A673 (cell line): ENCODE measurements at regions not wholly inside any gene's neighbourhood (a gene's known extent, or its start where the extent isn't known, plus 50 kb on each side); places are given as distances from the start of the nearest gene placed in this dataset.

Experiments used
- BruUV-seq: library from RNA; stranded (reverse); fragments of 400-500 nt; replicated peaks from 2 replicates; lab custom pipeline; 2021; lab: Mats Ljungman, UMichigan
- CTCF ChIA-PET: fragments of 300-600 bp; sonication (Branson Sonifier 250); formaldehyde crosslinking; loops from one replicate; lab custom pipeline; 2022; ENCODE audit warnings: antibody characterized with exemption; lab: Charles Lee
- POLR2A ChIA-PET: fragments of 300-600 bp; sonication (Branson Sonifier 250); formaldehyde crosslinking; loops from one replicate; lab custom pipeline; 2022; ENCODE audit warnings: antibody characterized with exemption; ENCODE audit not compliant: low non-redundant PET; lab: Charles Lee
- DNase-seq: peaks from one replicate; pipeline ENCODE4 v3.0.0-alpha.2; 2015; ENCODE audit warnings: low spot score
- H3K27ac ChIP-seq: fragments of 200-600 bp; sonication (generic); 2 replicates; pipeline ENCODE4 v1.5.1; 2016; ENCODE audit warnings: mixed run types, low read depth, mild to moderate bottlenecking, mixed read lengths, antibody characterized with exemption, low read length; ENCODE audit not compliant: poor library complexity, severe bottlenecking
- H3K27me3 ChIP-seq: fragments of 200-600 bp; sonication (generic); replicated peaks from 2 replicates; pipeline ENCODE4 v1.6.1; 2017; ENCODE audit warnings: mixed run types, low read depth, mild to moderate bottlenecking, mixed read lengths, antibody characterized with exemption, low read length; ENCODE audit not compliant: insufficient read depth, poor library complexity
- H3K36me3 ChIP-seq: fragments of 200-600 bp; sonication (generic); 2 replicates; pipeline ENCODE4 v1.6.1; 2016; ENCODE audit warnings: mixed run types, mild to moderate bottlenecking, mixed read lengths, antibody characterized with exemption, low read length; ENCODE audit not compliant: insufficient read depth, poor library complexity, severe bottlenecking
- H3K4me1 ChIP-seq: fragments of 200-600 bp; sonication (generic); 2 replicates; pipeline ENCODE4 v1.6.1; 2017; ENCODE audit warnings: mixed run types, mild to moderate bottlenecking, mixed read lengths, antibody characterized with exemption, low read length; ENCODE audit not compliant: insufficient read depth, poor library complexity, severe bottlenecking
- H3K4me3 ChIP-seq: fragments of 200-600 bp; sonication (generic); 2 replicates; pipeline ENCODE4 v1.5.1; 2016; ENCODE audit warnings: low read depth, mixed run types, mild to moderate bottlenecking, mixed read lengths, low read length; ENCODE audit not compliant: poor library complexity, severe bottlenecking
- H3K9me3 ChIP-seq: fragments of 200-600 bp; sonication (generic); 2 replicates; pipeline ENCODE4 v1.6.1; 2016; ENCODE audit warnings: mixed run types, low read depth, mild to moderate bottlenecking, mixed read lengths, antibody characterized with exemption, low read length; ENCODE audit not compliant: poor library complexity, severe bottlenecking
- CTCF ChIP-seq: fragments of 300-800, 200-600 bp; sonication (generic); conservative IDR thresholded peaks from 2 replicates; pipeline ENCODE4 v1.5.1; 2017; ENCODE audit warnings: low read depth, mild to moderate bottlenecking, antibody characterized with exemption, low read length, moderate library complexity, mixed read lengths
- EZH2 ChIP-seq: fragments of 200-600 bp; sonication (generic); IDR thresholded peaks from 2 replicates; pipeline ENCODE4 v1.6.1; 2017; ENCODE audit warnings: borderline replicate concordance, low read depth, mild to moderate bottlenecking, mixed read lengths, antibody characterized with exemption, low read length; ENCODE audit not compliant: poor library complexity, severe bottlenecking
- intact Hi-C: fragments of 100-400 bp; cut with micrococcal nuclease; formaldehyde crosslinking; loops from one replicate; pipeline ENCODE4 v1.10.0; 2022; ENCODE audit not compliant: unreplicated experiment

DNA sequence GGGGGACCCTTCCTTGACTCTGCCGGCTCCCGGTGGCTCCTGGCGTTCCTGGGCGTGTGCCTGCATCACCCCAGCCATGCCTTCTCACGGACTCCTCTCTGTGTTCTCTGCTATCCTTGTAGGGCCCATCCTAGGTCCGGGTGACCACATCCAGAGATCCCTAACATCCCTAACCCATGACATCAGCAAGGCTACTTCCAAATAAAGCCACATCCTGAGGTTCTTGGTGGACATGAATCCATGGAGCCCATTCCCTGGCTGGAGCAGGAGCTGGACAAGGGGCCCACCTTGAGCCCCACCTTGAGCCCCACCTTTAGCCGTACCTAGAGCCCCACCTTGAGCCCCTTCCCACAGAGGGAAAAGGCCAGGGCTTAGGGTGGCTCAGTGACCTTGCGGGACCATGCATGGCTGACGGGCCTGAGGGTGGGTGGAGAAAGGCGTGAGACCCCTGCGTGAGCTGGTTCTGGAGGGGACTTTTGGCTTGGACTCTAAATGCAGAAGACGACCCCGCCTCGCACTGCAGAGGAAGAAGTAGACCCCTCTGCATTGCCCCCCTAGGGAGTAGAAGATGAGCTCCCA lies 58.5 kb upstream of the INPP5A start:
- H3K27me3 ChIP-seq: no peaks in the 10 kb centered on the region
- CTCF ChIA-PET: no interaction called here
- no peak for TF ChIP-seq CTCF
- TF ChIP-seq EZH2: no peak
- H3K27ac ChIP-seq: no peak overlapping the region
- POLR2A ChIA-PET: no interaction called here
- intact Hi-C loops: no loop called here
- no peak overlapping the region for H3K4me3 ChIP-seq
- peaks cover 7% of the 10 kb centered on the region for H3K4me1 ChIP-seq
- H3K36me3 ChIP-seq: no peaks in the 10 kb centered on the region
- no TSS peak for BruUV-seq
- no peaks in the 10 kb centered on the region for H3K9me3 ChIP-seq
- no peak for DNase-seq

DNA sequence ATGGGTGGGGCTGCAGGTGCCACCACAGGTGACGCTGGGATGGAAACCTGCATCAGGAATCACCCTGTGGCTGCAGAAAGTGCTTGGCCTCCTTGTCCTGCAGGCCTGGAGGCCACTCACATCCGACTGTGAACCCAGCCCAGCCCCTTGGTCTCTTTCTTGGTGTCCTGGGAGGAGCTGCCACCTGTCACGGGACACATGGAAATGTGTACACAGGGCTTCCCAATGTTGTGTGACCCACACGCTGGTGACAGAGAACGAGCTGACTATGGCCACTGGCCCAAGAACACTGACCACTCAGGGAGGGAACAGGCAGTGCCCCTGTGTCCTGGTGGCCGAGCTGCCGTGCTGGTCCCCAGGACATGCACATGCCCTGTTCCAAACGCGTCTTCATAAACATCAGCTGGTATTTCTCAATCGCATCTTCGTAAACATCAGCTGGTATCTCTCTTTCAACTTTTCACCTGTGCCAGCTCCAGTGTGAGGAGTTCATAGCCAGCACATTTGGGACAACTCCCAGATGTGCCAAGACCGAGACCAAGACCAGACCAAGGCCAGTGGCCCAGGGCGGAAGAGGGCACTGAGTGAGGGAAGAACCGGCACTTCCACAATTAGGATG lies 57.9 kb upstream of the INPP5A start:
- intact Hi-C loops: no loop called here
- peaks cover 7% of the 10 kb centered on the region for H3K4me1 ChIP-seq
- CTCF ChIA-PET: no interaction called here
- BruUV-seq: no TSS peak
- H3K27ac ChIP-seq: no peak overlapping the region
- H3K36me3 ChIP-seq: no peaks in the 10 kb centered on the region
- H3K27me3 ChIP-seq: no peaks in the 10 kb centered on the region
- TF ChIP-seq EZH2: no peak
- no peak for TF ChIP-seq CTCF
- POLR2A ChIA-PET: no interaction called here
- no peak overlapping the region for H3K4me3 ChIP-seq
- no peak for DNase-seq
- no peaks in the 10 kb centered on the region for H3K9me3 ChIP-seq

DNA sequence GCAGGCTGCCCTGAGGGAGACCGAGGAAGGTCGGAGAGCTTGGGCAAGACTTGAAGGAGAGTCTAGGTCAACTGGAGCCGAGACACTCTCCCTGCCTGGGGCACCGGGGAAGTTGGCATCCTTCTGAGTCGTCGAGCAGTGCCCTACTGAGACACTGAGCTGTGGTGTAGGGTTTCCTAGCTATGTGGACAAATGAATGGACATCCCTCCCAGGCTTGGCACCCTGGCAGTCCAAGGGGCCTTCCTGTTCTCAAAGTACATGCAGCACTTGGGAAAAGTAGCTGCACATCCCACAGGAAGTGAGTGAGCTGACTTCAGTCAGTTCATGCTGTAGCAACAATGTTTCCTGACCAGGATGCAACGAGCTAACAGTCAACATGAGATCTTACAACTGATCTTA lies 57.2 kb upstream of the INPP5A start:
- Histone ChIP-seq H3K9me3 (no peaks in the 10 kb centered on the region), H3K36me3 (no peaks in the 10 kb centered on the region), H3K4me3 (no peak overlapping the region), H3K27ac (no peak overlapping the region), H3K4me1 (peaks cover 7% of the 10 kb centered on the region), H3K27me3 (no peaks in the 10 kb centered on the region)
- intact Hi-C loops: no loop called here
- CTCF ChIA-PET: no interaction called here
- DNase-seq: no peak
- BruUV-seq: no TSS peak
- POLR2A ChIA-PET: no interaction called here
- TF ChIP-seq EZH2 (no peak), CTCF (no peak)
